ENCODE measurements at regions not wholly inside any gene's neighbourhood (a gene's known extent, or its start where the extent isn't known, plus 50 kb on each side); places are given as distances from the start of the nearest gene placed in this dataset.
"Not testable (repeated sequence)": the region's sequence is repeated elsewhere in the genome, so short reads cannot be mapped to it uniquely, and the experiment has no call there.

GRCh38 chr21:36247316-36248010 lies 72.5 kb upstream of the MORC3 start:
- no peak for DNase-seq

- no peak for DNase-seq
Observed at GRCh38 chr21:36249576-36250422, 70.2 kb upstream of the MORC3 start.

- DNase-seq: no peak
Observed at GRCh38 chr21:36250423-36251075, 69.4 kb upstream of the MORC3 start.

GRCh38 chr21:36254106-36254941 lies 65.7 kb upstream of the MORC3 start:
- no peak for DNase-seq

GRCh38 chr21:36255663-36256062 lies 64.3 kb upstream of the MORC3 start:
- no peak for DNase-seq

- no peak for DNase-seq
Observed at GRCh38 chr21:36257657-36258056, 62.3 kb upstream of the MORC3 start.

GRCh38 chr21:36260030-36260787 lies 59.8 kb upstream of the MORC3 start:
- no peak for DNase-seq

- no peak for DNase-seq
Observed at GRCh38 chr21:36260802-36261201, 59.2 kb upstream of the MORC3 start.

- DNase-seq: no peak
Observed at GRCh38 chr21:36261459-36261858, 58.5 kb upstream of the MORC3 start.

GRCh38 chr21:36263797-36264196 lies 56.2 kb upstream of the MORC3 start:
- no peak for DNase-seq

- no peak for DNase-seq
Observed at GRCh38 chr21:36265431-36265830, 54.6 kb upstream of the MORC3 start.

GRCh38 chr21:36267828-36268227 lies 52.2 kb upstream of the MORC3 start:
- not testable (repeated sequence) for DNase-seq

GRCh38 chr21:36268264-36268663 lies 51.7 kb upstream of the MORC3 start:
- not testable (repeated sequence) for DNase-seq

All from CD4-positive, alpha-beta T cell treated with Interferon gamma for 1 hour (primary cell).